GM23248 (cell line): ENCODE measurements at regions not wholly inside any gene's neighbourhood (a gene's known extent, or its start where the extent isn't known, plus 50 kb on each side); places are given as distances from the start of the nearest gene placed in this dataset.

Experiments
- DNase-seq: peaks from one replicate; pipeline ENCODE4 v3.0.0-alpha.2; 2015
- H2AFZ ChIP-seq: fragments of 200-600 bp; sonication (generic); 2 replicates; pipeline ENCODE4 v1.6.1; 2016; ENCODE audit warnings: antibody characterized with exemption
- H3F3A ChIP-seq: fragments of 200-600 bp; sonication (generic); 2 replicates; pipeline ENCODE4 v1.6.1; 2016; ENCODE audit warnings: mild to moderate bottlenecking, antibody characterized with exemption, mixed run types; ENCODE audit not compliant: insufficient read depth
- H3K27ac ChIP-seq: fragments of 200-600 bp; sonication (generic); 2 replicates; pipeline ENCODE4 v1.5.1; 2016; ENCODE audit warnings: mild to moderate bottlenecking
- H3K27me3 ChIP-seq: fragments of 200-600 bp; sonication (generic); replicated peaks from 2 replicates; pipeline ENCODE4 v1.6.1; 2016; ENCODE audit warnings: mild to moderate bottlenecking; ENCODE audit not compliant: insufficient read depth
- H3K36me3 ChIP-seq: fragments of 200-600 bp; sonication (generic); 2 replicates; pipeline ENCODE4 v1.6.1; 2016; ENCODE audit warnings: low read depth, mild to moderate bottlenecking
- H3K4me1 ChIP-seq: fragments of 200-600 bp; sonication (generic); 2 replicates; pipeline ENCODE4 v1.6.1; 2016; ENCODE audit warnings: mild to moderate bottlenecking; ENCODE audit not compliant: insufficient read depth
- H3K4me2 ChIP-seq: fragments of 200-600 bp; sonication (generic); one replicate; pipeline ENCODE4 v1.6.1; 2016; ENCODE audit warnings: mild to moderate bottlenecking; ENCODE audit not compliant: unreplicated experiment
- H3K4me3 ChIP-seq: fragments of 200-600 bp; sonication (generic); 2 replicates; pipeline ENCODE4 v1.5.1; 2016; ENCODE audit warnings: mild to moderate bottlenecking
- H3K79me2 ChIP-seq: fragments of 200-600 bp; sonication (generic); 2 replicates; pipeline ENCODE4 v1.6.1; 2016; ENCODE audit warnings: mild to moderate bottlenecking; ENCODE audit not compliant: insufficient read depth
- H3K9ac ChIP-seq: fragments of 200-600 bp; sonication (generic); 2 replicates; pipeline ENCODE4 v1.6.1; 2016; ENCODE audit warnings: mild to moderate bottlenecking
- H3K9me2 ChIP-seq: fragments of 200-600 bp; sonication (generic); 2 replicates; pipeline ENCODE4 v1.6.1; 2016; ENCODE audit warnings: mixed run types, mild to moderate bottlenecking, moderate library complexity; ENCODE audit not compliant: insufficient read depth
- H3K9me3 ChIP-seq: fragments of 200-600 bp; sonication (generic); one replicate; pipeline ENCODE4 v1.6.1; 2017; ENCODE audit warnings: low read depth
- H4K20me1 ChIP-seq: fragments of 200-600 bp; sonication (generic); 2 replicates; pipeline ENCODE4 v1.6.0; 2016; ENCODE audit not compliant: insufficient read depth
- EZH2 ChIP-seq: fragments of 200-600 bp; sonication (generic); IDR thresholded peaks from 2 replicates; pipeline ENCODE4 v1.6.1; 2018; ENCODE audit warnings: antibody characterized with exemption, mild to moderate bottlenecking; ENCODE audit not compliant: insufficient read depth, poor library complexity, severe bottlenecking
- EZH2phosphoT487 ChIP-seq: fragments of 200-600 bp; sonication (generic); IDR thresholded peaks from 2 replicates; pipeline ENCODE4 v1.6.1; 2018; ENCODE audit warnings: antibody characterized with exemption, moderate library complexity, mild to moderate bottlenecking, low read depth; ENCODE audit not compliant: insufficient read depth
- WGBS, 2 experiments: methylation state at CpG; one replicate each; pipeline ENCODE4 v1.1.6; 2015 to 2017; ENCODE audit warnings: low lambda C conversion rate in 2 of 2, low coverage in 1 of 2; ENCODE audit errors: missing lambda C conversion rate in 2 of 2; 5-methylcytosine and 5-hydroxymethylcytosine counted together
- in situ Hi-C: fragments of 300-500 bp; cut with MboI; formaldehyde crosslinking; loops from 2 replicates; pipeline ENCODE4 v1.15.0; 2020

- Histone ChIP-seq H3K4me3 (no peak overlapping the region), H3K27ac (no peak overlapping the region), H3K4me2 (no peak overlapping the region), H3K79me2 (no peaks in the 10 kb centered on the region), H2AFZ (no peak overlapping the region), H3F3A (peaks cover 3% of the 10 kb centered on the region), H3K4me1 (peaks cover 9% of the 10 kb centered on the region), H4K20me1 (no peaks in the 10 kb centered on the region), H3K9me3 (no peaks in the 10 kb centered on the region), H3K36me3 (no peaks in the 10 kb centered on the region), H3K9ac (no peak overlapping the region), H3K9me2 (no peaks in the 10 kb centered on the region), H3K27me3 (no peaks in the 10 kb centered on the region)
- TF ChIP-seq EZH2phosphoT487 = no peak
- no peak for TF ChIP-seq EZH2
- no peak for DNase-seq
- WGBS, 2 experiments = 79 to 80% methylated on average over 7 of the region's 7 CpGs
- in situ Hi-C loops = no loop called here
Measured at GRCh38 chr2:163205589-163206254, 367.2 kb upstream of the KCNH7 start.

GRCh38 chr2:163200741-163201140 is 362.2 kb upstream of the KCNH7 start:
- Histone ChIP-seq H2AFZ (no peak overlapping the region), H3K9me3 (no peaks in the 10 kb centered on the region), H3K36me3 (no peaks in the 10 kb centered on the region), H3K79me2 (no peaks in the 10 kb centered on the region), H3K4me3 (no peak overlapping the region), H3K27ac (no peak overlapping the region), H4K20me1 (no peaks in the 10 kb centered on the region), H3K4me1 (no peaks in the 10 kb centered on the region), H3K9ac (no peak overlapping the region), H3K27me3 (no peaks in the 10 kb centered on the region), H3K4me2 (no peak overlapping the region), H3K9me2 (no peaks in the 10 kb centered on the region), H3F3A (no peaks in the 10 kb centered on the region)
- in situ Hi-C loops = no loop called here
- 49 to 62% methylated on average over 4 of the region's 4 CpGs for WGBS, 2 experiments
- DNase-seq = no peak
- TF ChIP-seq EZH2phosphoT487 (no peak), EZH2 (no peak)

GRCh38 chr2:163198972-163199371 is 360.4 kb upstream of the KCNH7 start:
- Histone ChIP-seq H3K9me3 (no peaks in the 10 kb centered on the region), H3K36me3 (no peaks in the 10 kb centered on the region), H3K4me1 (no peaks in the 10 kb centered on the region), H3K4me2 (no peak overlapping the region), H3K79me2 (no peaks in the 10 kb centered on the region), H3F3A (no peaks in the 10 kb centered on the region), H3K4me3 (no peak overlapping the region), H4K20me1 (no peaks in the 10 kb centered on the region), H3K27me3 (no peaks in the 10 kb centered on the region), H2AFZ (no peak overlapping the region), H3K27ac (no peak overlapping the region), H3K9ac (no peak overlapping the region), H3K9me2 (no peaks in the 10 kb centered on the region)
- no peak for TF ChIP-seq EZH2phosphoT487
- TF ChIP-seq EZH2 = no peak
- in situ Hi-C loops = loop anchor here (10.0 to 25.0 kb wide), 3 partner anchors 146 to 1288 kb away; no protein-coding TSS in a partner anchor
- WGBS, 2 experiments = 18 to 40% methylated on average over 2 of the region's 2 CpGs
- no peak for DNase-seq

- Histone ChIP-seq H3K79me2 (no peaks in the 10 kb centered on the region), H3F3A (no peaks in the 10 kb centered on the region), H3K4me3 (no peak overlapping the region), H3K36me3 (no peaks in the 10 kb centered on the region), H3K27me3 (no peaks in the 10 kb centered on the region), H3K4me1 (no peaks in the 10 kb centered on the region), H3K4me2 (no peak overlapping the region), H3K27ac (no peak overlapping the region), H2AFZ (no peak overlapping the region), H3K9me2 (no peaks in the 10 kb centered on the region), H4K20me1 (no peaks in the 10 kb centered on the region), H3K9me3 (no peaks in the 10 kb centered on the region), H3K9ac (no peak overlapping the region)
- TF ChIP-seq EZH2phosphoT487 = no peak
- no peak for TF ChIP-seq EZH2
- WGBS, 2 experiments = 71 to 78% methylated on average over 1 of the region's 1 CpG
- in situ Hi-C loops = loop anchor here (10.0 to 25.0 kb wide), 3 partner anchors 147 to 1289 kb away; no protein-coding TSS in a partner anchor
- no peak for DNase-seq
Measured at GRCh38 chr2:163198007-163198406, 359.4 kb upstream of the KCNH7 start.
